ENCODE measurements at regions not wholly inside any gene's neighbourhood (a gene's known extent, or its start where the extent isn't known, plus 50 kb on each side); places are given as distances from the start of the nearest gene placed in this dataset.

DNA sequence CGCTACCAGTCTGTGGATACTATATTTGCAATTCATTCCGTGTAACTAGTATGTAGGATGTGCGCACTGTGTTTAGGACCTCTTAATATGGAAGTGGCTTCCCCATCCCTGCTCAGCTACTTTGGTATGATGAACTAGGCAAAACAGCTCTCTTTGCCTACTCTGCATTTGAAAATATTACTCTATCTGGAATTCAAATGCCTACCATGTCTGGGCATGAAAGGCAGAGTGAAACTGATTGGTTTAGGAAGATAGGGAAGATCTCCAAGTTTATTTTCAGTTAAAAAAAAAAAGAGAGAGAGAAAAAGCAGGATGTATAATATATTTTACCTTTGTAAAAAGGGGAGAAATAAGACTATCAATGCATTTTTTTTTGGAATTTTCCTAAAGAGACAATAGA, 74.1 kb upstream of the ELL2 start:
- DNase-seq (ENCODE audit: low read depth in 2 of 2) = no peak

DNA sequence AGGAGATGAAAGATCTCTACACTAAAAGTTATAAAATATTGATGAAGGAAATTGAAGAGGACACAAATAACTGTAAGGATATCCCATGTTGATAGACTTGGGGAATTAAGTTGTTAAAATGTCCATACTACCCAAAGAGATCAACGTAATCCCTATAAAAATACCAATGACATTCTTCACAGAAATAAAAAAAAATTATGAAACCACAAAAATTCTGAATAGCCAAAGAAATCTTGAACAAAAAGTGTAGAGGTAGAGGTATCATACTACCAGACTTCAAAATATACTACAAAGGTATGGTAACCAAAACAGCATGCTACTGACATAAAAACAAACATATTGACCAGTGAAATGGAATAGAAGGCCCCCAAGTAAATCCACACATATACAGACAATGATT, 71.5 kb upstream of the ELL2 start:
- no peak for DNase-seq (ENCODE audit: low read depth in 2 of 2)

DNA sequence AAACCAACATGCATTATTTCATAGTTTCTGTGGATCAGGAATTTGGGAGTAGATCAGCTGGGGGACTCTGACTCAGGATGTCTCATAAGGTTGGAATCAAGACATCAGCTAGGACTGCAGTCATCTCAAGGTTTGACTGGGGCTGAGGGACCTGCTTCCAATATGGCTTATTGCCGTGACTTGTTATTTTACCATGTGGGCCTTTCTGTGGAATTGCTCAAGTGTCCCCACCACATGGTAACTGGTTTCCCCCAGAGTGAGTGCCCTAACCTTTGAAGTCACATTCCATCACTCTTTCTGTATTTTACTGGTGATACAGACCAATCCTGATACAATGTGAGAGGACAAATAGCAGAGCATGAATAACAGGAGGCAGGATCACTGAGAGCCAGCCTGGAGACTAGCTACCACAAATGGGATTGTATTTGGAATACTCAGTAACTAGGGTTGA, 70.2 kb upstream of the ELL2 start:
- no peak for DNase-seq (ENCODE audit: low read depth in 2 of 2)

DNA sequence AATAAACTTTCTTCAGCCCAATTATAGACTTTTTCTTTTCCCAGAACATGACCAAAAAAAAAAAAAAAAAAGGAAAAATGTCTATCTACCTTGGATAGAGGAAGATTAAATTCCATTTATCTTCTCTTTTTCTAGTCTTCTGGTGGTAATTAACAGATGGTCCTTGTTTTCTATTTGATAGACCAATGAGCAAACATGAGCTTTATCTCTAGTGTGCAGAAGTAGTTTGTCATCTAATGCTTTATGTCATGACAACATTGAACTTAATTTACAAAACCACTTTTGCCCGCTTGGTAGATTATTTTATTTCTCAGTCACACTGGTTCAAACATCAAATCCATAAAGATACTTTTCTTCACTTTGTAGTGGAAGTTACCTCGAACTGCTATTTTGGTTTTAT, 69.5 kb upstream of the ELL2 start:
- no peak for DNase-seq (ENCODE audit: low read depth in 2 of 2)

DNA sequence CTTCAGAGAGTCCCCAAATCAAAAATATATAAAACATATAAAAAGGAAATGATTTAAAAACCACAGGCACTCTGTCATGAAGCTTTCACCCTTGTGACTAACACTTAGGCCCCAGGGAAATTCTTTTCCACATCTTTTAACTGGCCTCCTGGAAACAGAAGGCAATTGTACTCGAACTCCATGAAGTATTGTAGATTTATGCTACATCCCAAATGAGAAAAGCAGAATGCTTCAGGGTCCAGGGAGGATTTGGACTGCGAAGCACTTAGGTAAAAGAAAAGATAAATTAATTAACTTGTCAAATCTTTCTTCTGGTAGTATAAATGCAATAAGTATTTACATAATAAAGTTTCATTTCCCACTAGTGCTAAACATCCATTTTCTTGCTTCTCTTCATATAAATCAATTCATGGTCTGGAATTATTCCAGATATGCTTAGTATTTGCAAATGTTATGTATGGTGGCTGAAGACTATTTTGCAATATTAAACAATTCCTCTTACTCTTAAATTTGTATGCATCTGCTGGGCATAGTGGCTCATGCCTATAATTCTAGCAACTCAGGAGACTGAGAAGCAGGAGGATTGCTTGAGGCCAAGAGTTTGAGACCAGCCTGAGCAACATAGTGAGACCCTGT, 64.9 kb upstream of the ELL2 start:
- no peak for DNase-seq (ENCODE audit: low read depth in 2 of 2)

DNA sequence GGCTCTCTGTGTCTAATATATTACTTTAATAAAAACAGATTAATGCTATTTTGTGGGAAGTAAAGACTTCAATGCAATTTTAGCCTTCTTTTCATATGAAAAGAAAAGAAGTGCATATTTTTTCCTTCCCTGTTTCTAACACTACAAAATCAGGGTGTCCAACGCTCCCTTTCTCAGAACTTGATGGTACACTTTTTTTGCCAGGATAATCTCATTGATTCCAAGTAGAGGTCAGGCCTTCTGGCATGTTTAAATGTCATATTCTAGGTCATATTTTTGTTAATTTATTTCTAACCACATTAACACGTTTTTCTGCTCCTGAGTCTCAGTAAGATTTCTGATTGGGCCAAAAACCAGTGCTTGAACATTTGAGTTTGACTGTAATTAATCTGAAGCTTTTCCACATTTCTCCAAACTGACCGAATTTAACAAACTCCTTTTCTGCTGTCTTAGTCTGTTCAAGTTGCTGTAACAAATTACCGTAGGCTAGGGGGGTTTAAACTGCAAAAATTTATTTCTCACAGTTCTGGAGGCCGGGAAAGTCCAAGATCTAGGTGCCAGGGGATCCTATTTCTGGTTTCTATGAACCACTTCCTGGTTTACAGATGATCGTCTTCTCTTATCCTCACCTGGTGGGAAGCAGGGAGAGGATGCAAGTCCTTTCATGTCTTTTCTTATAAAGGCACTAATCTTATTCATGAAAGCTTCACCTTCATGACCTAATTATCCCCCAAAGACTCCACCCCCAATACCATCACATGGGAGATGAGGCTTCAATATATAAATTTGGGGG, 63.2 kb upstream of the ELL2 start:
- no peak for DNase-seq (ENCODE audit: low read depth in 2 of 2)

DNA sequence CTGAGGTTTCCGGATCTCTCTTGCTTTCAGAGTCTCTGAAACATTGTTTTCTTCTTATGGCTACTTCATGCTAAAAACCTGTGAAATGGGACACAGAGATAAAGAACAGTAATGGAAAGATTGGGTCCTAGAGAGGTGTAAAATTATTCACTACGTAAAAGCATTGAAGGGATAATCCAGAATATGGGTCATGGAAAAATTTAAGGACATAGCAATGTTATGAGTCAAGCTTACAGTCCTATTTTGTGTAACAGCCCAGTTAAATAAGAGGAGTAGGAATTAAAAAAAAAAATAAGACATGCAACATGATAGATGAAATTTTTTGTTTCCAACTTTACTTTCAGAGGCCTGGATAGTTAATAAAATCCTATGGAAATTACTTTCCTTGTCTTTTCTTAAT, 61.9 kb upstream of the ELL2 start:
- no peak for DNase-seq (ENCODE audit: low read depth in 2 of 2)

DNA sequence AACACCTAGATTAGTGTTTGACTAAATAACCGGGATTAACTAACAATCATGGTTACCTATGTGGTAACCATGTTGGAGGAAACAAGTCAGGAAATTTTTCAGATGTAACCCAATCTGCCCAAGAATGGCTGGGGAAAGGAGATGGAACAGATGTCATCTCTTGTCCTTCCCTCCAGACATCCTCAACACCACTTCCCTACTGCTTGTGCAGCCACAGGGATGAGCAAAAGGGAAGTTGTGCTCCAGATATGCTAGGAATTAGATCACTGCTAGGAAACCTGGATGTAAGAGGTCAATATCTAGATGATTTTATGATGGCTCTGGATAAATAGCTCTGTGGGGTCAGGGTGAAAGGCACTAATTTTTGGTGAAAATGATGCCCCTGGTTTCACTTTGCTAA, 61.3 kb upstream of the ELL2 start:
- no peak for DNase-seq (ENCODE audit: low read depth in 2 of 2)

DNA sequence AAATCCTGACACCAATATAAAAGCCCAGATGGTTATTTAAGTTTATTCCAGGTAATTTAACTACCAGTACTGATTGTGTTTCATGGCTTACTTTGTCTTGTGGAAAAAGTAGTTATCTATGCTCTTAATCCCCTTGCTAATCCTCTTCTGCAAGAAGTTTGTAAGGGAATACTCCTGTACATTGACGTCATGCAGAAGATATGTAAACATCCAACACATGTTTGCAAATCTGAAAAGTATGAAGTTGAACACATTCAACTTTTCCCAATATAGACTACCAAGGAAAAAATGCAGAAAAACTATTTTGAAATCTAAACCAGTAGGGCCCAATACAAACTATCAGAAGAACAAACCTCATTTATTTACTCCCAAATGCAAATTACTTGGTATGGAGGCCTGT, 56.3 kb upstream of the ELL2 start:
- no peak for DNase-seq (ENCODE audit: low read depth in 2 of 2)

DNA sequence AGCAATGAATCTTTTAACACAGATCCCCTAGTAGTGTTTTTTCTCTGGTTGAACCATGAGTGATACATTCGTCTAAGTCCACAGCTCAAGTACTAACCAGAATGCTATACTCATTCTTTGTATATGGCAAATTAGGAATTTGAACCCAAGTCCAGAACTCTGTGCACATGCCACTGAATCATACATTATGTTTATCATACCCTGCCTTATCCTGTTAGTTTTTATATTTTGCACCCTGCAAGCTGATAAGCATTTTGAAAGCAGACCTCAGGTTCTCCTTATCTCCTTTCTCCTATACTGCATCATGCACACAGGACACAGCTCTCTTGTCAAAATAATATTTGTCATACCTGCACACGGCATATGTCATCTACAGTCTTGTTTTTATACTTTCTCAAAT, 54.6 kb upstream of the ELL2 start:
- DNase-seq (ENCODE audit: low read depth in 2 of 2) = no peak

DNA sequence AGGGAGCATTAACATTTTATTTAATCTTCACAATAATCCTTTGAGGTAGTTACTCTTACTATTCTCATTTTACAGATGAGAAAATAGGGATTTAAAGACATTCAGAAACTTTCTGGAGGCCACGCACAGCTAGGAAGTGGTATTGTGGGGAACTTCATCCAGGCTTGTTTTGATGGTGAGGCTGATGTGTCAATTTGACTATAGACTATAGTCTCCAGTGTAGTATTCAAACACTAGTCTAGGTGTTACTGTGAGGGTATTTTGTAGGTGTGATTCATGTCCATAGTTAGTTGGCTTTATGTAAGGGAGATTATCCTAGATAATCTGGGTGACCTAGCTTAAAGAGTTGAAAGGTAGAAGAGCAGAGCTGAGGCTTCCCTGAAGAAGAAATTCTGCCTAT, 54.1 kb upstream of the ELL2 start:
- DNase-seq (ENCODE audit: low read depth in 2 of 2) = no peak

DNA sequence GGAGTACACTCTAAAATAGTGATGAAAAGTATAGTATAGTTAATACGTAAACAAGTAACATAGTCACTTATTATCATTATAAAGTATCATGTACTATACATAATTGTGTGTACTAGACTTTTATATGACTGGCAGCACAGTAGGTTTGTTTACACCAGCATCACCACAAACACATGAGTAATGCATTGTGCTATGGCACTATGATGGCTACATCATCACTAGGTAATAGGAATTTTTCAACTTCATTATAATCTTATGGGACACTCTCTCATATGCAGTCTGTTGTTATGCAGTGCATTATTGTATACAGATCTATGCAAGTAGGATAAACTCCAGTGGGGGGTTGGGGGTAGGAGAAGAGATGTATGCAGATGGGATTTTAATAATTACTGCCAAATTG, 52.7 kb upstream of the ELL2 start:
- no peak for DNase-seq (ENCODE audit: low read depth in 2 of 2)

DNA sequence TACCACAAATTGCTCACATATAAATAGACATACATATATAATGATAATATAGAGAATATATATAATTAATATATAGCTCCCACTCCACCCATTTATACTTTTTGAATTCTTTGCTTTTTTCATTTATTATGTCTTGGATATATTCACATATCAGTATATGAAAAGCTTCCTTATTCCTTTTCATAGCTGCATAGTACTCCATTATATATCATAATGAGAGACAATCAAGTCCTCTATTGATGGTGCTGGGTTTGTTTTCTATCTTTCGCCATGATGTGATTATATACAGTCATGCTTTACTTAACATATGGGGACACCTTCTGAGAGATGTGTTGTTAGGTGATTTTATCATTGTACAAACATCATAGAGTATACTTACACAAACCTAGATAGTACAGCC, 51.6 kb upstream of the ELL2 start:
- DNase-seq (ENCODE audit: low read depth in 2 of 2) = no peak

DNA sequence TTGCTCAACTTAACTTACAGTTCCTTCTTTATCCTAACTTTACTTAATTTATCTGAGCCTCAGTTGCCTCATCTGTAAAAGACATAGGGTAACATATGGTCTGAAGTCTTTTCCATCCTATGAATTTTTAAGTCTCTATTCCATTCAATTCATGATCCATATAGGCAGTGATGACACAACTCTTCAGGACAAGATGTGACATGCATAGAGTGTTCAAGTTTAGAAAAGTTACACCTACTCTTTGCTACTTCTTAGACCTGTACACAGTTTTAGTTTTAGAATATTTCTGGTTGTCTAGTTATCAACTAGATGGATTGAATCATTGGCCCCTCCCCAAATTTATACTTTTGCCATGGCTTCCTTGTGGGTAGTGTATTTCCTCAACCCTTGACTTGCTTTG, 50.7 kb upstream of the ELL2 start:
- DNase-seq (ENCODE audit: low read depth in 2 of 2) = no peak

Data from stimulated activated CD4-positive, alpha-beta T cell treated with anti-CD3 and anti-CD28 coated beads, Interleukin-1b, Interleukin-23, amount 100 ng/mL, for 4 hours (primary cell).